ENCODE measurements at regions not wholly inside any gene's neighbourhood (a gene's known extent, or its start where the extent isn't known, plus 50 kb on each side); places are given as distances from the start of the nearest gene placed in this dataset.

DNA sequence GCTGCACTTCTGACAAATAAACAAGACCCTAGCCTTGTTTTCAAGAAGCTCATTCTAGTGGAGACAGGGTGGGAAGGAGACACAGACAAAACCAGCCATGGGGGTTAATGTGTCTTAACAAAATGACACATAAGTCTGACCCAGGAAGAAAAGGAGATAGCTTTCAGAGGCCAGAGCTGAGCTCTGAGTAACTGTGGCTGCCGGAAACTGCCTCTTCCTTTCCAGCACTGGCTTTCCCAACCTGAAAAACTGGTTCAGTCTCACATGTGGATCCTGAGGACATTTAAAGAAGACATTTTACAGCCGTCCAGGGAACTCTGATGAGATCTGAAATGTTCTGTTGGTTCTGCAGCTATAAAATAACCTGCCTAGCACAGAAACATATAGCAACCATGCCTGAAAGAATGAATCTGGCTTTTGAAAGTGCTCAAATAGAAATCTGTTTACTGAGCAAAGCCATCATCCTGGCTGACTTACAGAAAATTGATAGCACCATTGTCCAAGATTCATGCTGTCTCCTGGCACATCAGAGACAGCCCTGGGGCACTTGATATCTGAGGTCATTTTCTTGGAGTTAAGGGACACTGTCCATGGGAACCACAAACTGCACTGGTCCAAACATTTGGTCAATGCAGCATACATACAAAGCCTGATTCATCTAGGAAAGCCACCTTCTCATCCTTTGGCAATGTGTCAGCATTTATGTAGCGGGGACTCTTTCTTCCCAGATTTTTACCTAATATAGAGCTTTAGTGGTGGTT, 83.2 kb upstream of the PAX1 start:
- H3K9me3 ChIP-seq (ENCODE audit: control insufficient read depth, insufficient read depth, low read depth, low read length): no peaks in the 10 kb centered on the region
- H3K4me3 ChIP-seq (replicated peaks in 1 of 4; ENCODE audit: control extremely low read depth in 1 of 4, insufficient read depth in 1 of 4, low read depth in 3 of 4, low read length in 4 of 4): no peak overlapping the region
- no peak overlapping the region for H3K27ac ChIP-seq (ENCODE audit: insufficient read depth, low read length)
- H3K27me3 ChIP-seq (ENCODE audit: control insufficient read depth, insufficient read depth, low read length): no peaks in the 10 kb centered on the region
- H2AFZ ChIP-seq (ENCODE audit: low read length): no peak overlapping the region
- no peaks in the 10 kb centered on the region for H3K4me1 ChIP-seq (ENCODE audit: control insufficient read depth, extremely low read depth, insufficient read depth, low read length)
- TF ChIP-seq EZH2 (IDR thresholded peaks at IDR 0.05; ENCODE audit: low read length, missing control alignments) (no peak), CTCF (conservative IDR thresholded peaks at IDR 0.05 in 1 of 2, IDR thresholded peaks at IDR 0.05 in 1 of 2; ENCODE audit: low read depth in 1 of 2, low read length in 2 of 2) (no peak)
- H3K9ac ChIP-seq (ENCODE audit: insufficient read depth, low read length): no peak overlapping the region
- no peak overlapping the region for H3K4me2 ChIP-seq (ENCODE audit: extremely low read depth, insufficient read depth, low read length)
- no peak for DNase-seq (ENCODE audit: low read depth in 2 of 2)
- no peaks in the 10 kb centered on the region for H3K36me3 ChIP-seq (ENCODE audit: control insufficient read depth, insufficient read depth, low read length)
- no peaks in the 10 kb centered on the region for H3K79me2 ChIP-seq (ENCODE audit: control insufficient read depth, insufficient read depth, low read length)
- H4K20me1 ChIP-seq (ENCODE audit: control insufficient read depth, extremely low read depth, insufficient read depth, low read length): no peaks in the 10 kb centered on the region

GRCh38 chr20:21618759-21619416, 86.6 kb upstream of the PAX1 start:
- DNase-seq (ENCODE audit: low read depth in 2 of 2): no peak
- H3K4me2 ChIP-seq (ENCODE audit: extremely low read depth, insufficient read depth, low read length): no peak overlapping the region
- no peaks in the 10 kb centered on the region for H3K9me3 ChIP-seq (ENCODE audit: control insufficient read depth, insufficient read depth, low read depth, low read length)
- H3K79me2 ChIP-seq (ENCODE audit: control insufficient read depth, insufficient read depth, low read length): no peaks in the 10 kb centered on the region
- no peaks in the 10 kb centered on the region for H3K27me3 ChIP-seq (ENCODE audit: control insufficient read depth, insufficient read depth, low read length)
- H3K4me3 ChIP-seq (replicated peaks in 1 of 4; ENCODE audit: control extremely low read depth in 1 of 4, insufficient read depth in 1 of 4, low read depth in 3 of 4, low read length in 4 of 4): no peak overlapping the region
- H4K20me1 ChIP-seq (ENCODE audit: control insufficient read depth, extremely low read depth, insufficient read depth, low read length): no peaks in the 10 kb centered on the region
- no peak overlapping the region for H3K9ac ChIP-seq (ENCODE audit: insufficient read depth, low read length)
- TF ChIP-seq CTCF (conservative IDR thresholded peaks at IDR 0.05 in 1 of 2, IDR thresholded peaks at IDR 0.05 in 1 of 2; ENCODE audit: low read depth in 1 of 2, low read length in 2 of 2) (no peak), EZH2 (IDR thresholded peaks at IDR 0.05; ENCODE audit: low read length, missing control alignments) (no peak)
- H3K27ac ChIP-seq (ENCODE audit: insufficient read depth, low read length): no peak overlapping the region
- H3K36me3 ChIP-seq (ENCODE audit: control insufficient read depth, insufficient read depth, low read length): no peaks in the 10 kb centered on the region
- H3K4me1 ChIP-seq (ENCODE audit: control insufficient read depth, extremely low read depth, insufficient read depth, low read length): no peaks in the 10 kb centered on the region
- no peak overlapping the region for H2AFZ ChIP-seq (ENCODE audit: low read length)

GRCh38 chr20:21615617-21616080, 89.8 kb upstream of the PAX1 start:
- H3K79me2 ChIP-seq (ENCODE audit: control insufficient read depth, insufficient read depth, low read length): no peaks in the 10 kb centered on the region
- no peak overlapping the region for H2AFZ ChIP-seq (ENCODE audit: low read length)
- no peaks in the 10 kb centered on the region for H3K27me3 ChIP-seq (ENCODE audit: control insufficient read depth, insufficient read depth, low read length)
- DNase-seq (ENCODE audit: low read depth in 2 of 2): peak; percentile 22 to 37
- H4K20me1 ChIP-seq (ENCODE audit: control insufficient read depth, extremely low read depth, insufficient read depth, low read length): no peaks in the 10 kb centered on the region
- no peak overlapping the region for H3K9ac ChIP-seq (ENCODE audit: insufficient read depth, low read length)
- H3K36me3 ChIP-seq (ENCODE audit: control insufficient read depth, insufficient read depth, low read length): no peaks in the 10 kb centered on the region
- H3K9me3 ChIP-seq (ENCODE audit: control insufficient read depth, insufficient read depth, low read depth, low read length): no peaks in the 10 kb centered on the region
- TF ChIP-seq CTCF (conservative IDR thresholded peaks at IDR 0.05 in 1 of 2, IDR thresholded peaks at IDR 0.05 in 1 of 2; ENCODE audit: low read depth in 1 of 2, low read length in 2 of 2): peak; percentile 60 to 63
- no peak for TF ChIP-seq EZH2 (IDR thresholded peaks at IDR 0.05; ENCODE audit: low read length, missing control alignments)
- no peaks in the 10 kb centered on the region for H3K4me1 ChIP-seq (ENCODE audit: control insufficient read depth, extremely low read depth, insufficient read depth, low read length)
- no peak overlapping the region for H3K4me2 ChIP-seq (ENCODE audit: extremely low read depth, insufficient read depth, low read length)
- no peak overlapping the region for H3K27ac ChIP-seq (ENCODE audit: insufficient read depth, low read length)
- H3K4me3 ChIP-seq (replicated peaks in 1 of 4; ENCODE audit: control extremely low read depth in 1 of 4, insufficient read depth in 1 of 4, low read depth in 3 of 4, low read length in 4 of 4): no peak overlapping the region
